ENCODE measurements at regions not wholly inside any gene's neighbourhood (a gene's known extent, or its start where the extent isn't known, plus 50 kb on each side); places are given as distances from the start of the nearest gene placed in this dataset.

- 72 to 80% methylated on average over 6 of the region's 6 CpGs for WGBS, 2 donors
- H3K9me3 ChIP-seq = no peaks in the 10 kb centered on the region
- H3K4me1 ChIP-seq = peaks cover 0 to 7% (median 0%) of the 10 kb centered on the region in 4 donors
- no peak for DNase-seq (ENCODE audit: low spot score in 2 of 2)
- H3K4me3 ChIP-seq = no peak overlapping the region
- no peaks in the 10 kb centered on the region for H3K36me3 ChIP-seq
- no peaks in the 10 kb centered on the region for H3K27me3 ChIP-seq
- TF ChIP-seq CTCF (IDR thresholded peaks at IDR 0.05) (no peak), POLR2A (IDR thresholded peaks at IDR 0.05) (no peak), EP300 (IDR thresholded peaks at IDR 0.05) (no peak)
- no peak overlapping the region for H3K27ac ChIP-seq
These were observed 406.3 kb upstream of the ADAMTSL1 start for GRCh38 chr9:18067548-18068120.

- WGBS, 2 donors = 94 to 97% methylated on average over 3 of the region's 3 CpGs
- Histone ChIP-seq H3K4me1 (peaks cover 0 to 2% (median 0%) of the 10 kb centered on the region in 4 donors), H3K27ac (no peak overlapping the region), H3K27me3 (no peaks in the 10 kb centered on the region), H3K4me3 (no peak overlapping the region), H3K36me3 (no peaks in the 10 kb centered on the region), H3K9me3 (no peaks in the 10 kb centered on the region)
- no peak for DNase-seq (ENCODE audit: low spot score in 2 of 2)
- no peak for TF ChIP-seq CTCF (IDR thresholded peaks at IDR 0.05)
- no peak for TF ChIP-seq POLR2A (IDR thresholded peaks at IDR 0.05)
- no peak for TF ChIP-seq EP300 (IDR thresholded peaks at IDR 0.05)
These were observed 405.1 kb upstream of the ADAMTSL1 start for GRCh38 chr9:18068900-18069299.

- TF ChIP-seq CTCF (IDR thresholded peaks at IDR 0.05) (no peak), EP300 (IDR thresholded peaks at IDR 0.05) (no peak), POLR2A (IDR thresholded peaks at IDR 0.05) (no peak)
- DNase-seq (ENCODE audit: low spot score in 2 of 2) = no peak
- Histone ChIP-seq H3K4me1 (peaks cover 0 to 5% (median 0%) of the 10 kb centered on the region in 4 donors), H3K9me3 (no peaks in the 10 kb centered on the region), H3K4me3 (no peak overlapping the region), H3K27ac (no peak overlapping the region), H3K36me3 (no peaks in the 10 kb centered on the region), H3K27me3 (no peaks in the 10 kb centered on the region)
- 70 to 86% methylated on average over 6 of the region's 6 CpGs for WGBS, 2 donors
These were observed 402.3 kb upstream of the ADAMTSL1 start for GRCh38 chr9:18071651-18072060.

DNA sequence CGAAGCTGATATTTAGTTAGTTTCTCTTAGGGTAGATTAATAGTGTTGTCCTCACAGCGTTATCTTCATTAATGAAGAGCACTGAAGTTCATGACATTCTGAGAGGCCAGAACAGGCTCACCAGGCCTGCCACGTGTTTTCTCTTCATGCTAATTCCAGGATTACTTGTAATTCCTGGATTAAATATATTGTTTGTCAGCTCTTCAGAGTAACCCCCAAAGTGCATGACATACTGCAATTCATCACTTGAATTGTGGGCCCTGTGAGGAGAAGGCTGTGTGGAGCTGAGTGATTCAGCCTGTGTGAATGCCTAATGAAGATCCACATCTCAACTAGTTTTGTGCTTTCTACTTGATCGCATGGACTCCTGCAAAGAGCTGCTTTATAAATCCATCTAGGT, 401.0 kb upstream of the ADAMTSL1 start:
- H3K27me3 ChIP-seq = no peaks in the 10 kb centered on the region
- TF ChIP-seq EP300 (IDR thresholded peaks at IDR 0.05) (no peak), POLR2A (IDR thresholded peaks at IDR 0.05) (no peak)
- H3K4me1 ChIP-seq = peaks cover 0 to 5% (median 0%) of the 10 kb centered on the region in 4 donors
- no peaks in the 10 kb centered on the region for H3K9me3 ChIP-seq
- H3K4me3 ChIP-seq = no peak overlapping the region
- no peak for DNase-seq (ENCODE audit: low spot score in 2 of 2)
- no peaks in the 10 kb centered on the region for H3K36me3 ChIP-seq
- WGBS, 2 donors = 81 to 87% methylated on average over 4 of the region's 4 CpGs
- H3K27ac ChIP-seq = no peak overlapping the region

DNA sequence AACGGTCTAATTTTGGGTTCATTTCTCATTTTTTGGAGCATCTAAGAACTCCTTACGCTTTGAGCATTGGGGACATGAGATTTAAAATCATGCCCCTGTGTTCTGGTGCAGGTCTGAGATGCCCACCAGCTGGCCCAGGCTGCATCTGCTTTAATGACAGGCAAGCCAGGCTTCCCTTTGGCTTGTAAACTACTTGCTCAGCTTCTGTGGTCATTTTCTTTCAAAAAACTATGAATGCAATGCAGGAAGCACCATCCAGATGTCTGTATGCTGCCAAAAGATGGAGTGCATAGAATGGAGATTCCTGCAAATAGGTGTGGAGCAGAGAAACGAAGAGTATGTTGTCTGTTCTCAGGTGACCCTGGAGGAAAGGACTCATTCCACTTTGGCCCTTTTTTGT, 399.9 kb upstream of the ADAMTSL1 start:
- no peaks in the 10 kb centered on the region for H3K36me3 ChIP-seq
- H3K4me1 ChIP-seq = peaks cover 0 to 5% (median 0%) of the 10 kb centered on the region in 4 donors
- TF ChIP-seq EP300 (IDR thresholded peaks at IDR 0.05) (no peak), CTCF (IDR thresholded peaks at IDR 0.05) (no peak), POLR2A (IDR thresholded peaks at IDR 0.05) (no peak)
- no peak for DNase-seq (ENCODE audit: low spot score in 2 of 2)
- H3K27me3 ChIP-seq = no peaks in the 10 kb centered on the region
- H3K9me3 ChIP-seq = no peaks in the 10 kb centered on the region
- no peak overlapping the region for H3K4me3 ChIP-seq
- H3K27ac ChIP-seq = no peak overlapping the region
- 36 to 52% methylated on average over 3 of the region's 3 CpGs for WGBS, 2 donors

All from tibial nerve (tissue), 4 donors.